ENCODE measurements at regions not wholly inside any gene's neighbourhood (a gene's known extent, or its start where the extent isn't known, plus 50 kb on each side); places are given as distances from the start of the nearest gene placed in this dataset.
A peak's percentile ranks its signal among the peaks of the same experiment; 100 is the strongest.

DNA sequence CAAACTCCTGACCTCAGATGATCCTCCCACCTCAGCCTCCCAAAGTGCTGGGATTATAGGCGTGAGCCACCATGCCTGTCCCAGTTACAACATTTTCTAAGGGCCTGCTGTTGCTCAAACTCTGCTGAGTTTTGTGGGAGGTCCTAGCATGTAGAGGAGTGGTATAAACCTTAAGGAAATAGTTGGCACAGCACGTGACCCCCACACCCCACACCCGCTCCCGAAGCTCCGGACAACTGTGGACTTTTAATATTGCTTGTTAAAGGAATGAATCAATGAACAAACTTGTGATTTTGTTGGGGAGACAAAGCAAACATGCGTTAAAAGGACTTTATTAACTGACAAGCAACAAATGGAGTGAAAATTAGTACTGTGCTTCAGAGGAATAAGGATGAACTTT is 137.8 kb upstream of the GATA6 start:
- ChIA-PET CTCF (no interaction called here), RAD21 (ENCODE audit: low non-redundant PET in 1 of 2, low total read pairs in 2 of 2, uncharacterized antibody in 2 of 2, unreplicated experiment in 2 of 2) (no interaction called here), POLR2A (no interaction called here)
- Histone ChIP-seq H3K4me2 (ENCODE audit: low read length) (peak overlapping the region; percentile 56), H3K9me2 (ENCODE audit: insufficient read depth) (no peaks in the 10 kb centered on the region), H3K9me3 (ENCODE audit: control insufficient read depth in 1 of 2, insufficient read depth in 1 of 2, low read depth in 1 of 2, low read length in 2 of 2) (no peaks in the 10 kb centered on the region), H3K4me3 (replicated peaks in 1 of 2; ENCODE audit: low read depth in 1 of 2, low read length in 2 of 2) (no peak overlapping the region), H3K27me3 (ENCODE audit: insufficient read depth, low read length) (no peaks in the 10 kb centered on the region), H3K27ac (ENCODE audit: low read depth, low read length) (no peak overlapping the region), H3K4me1 (ENCODE audit: control insufficient read depth in 1 of 2, insufficient read depth in 2 of 2, low read length in 2 of 2) (peaks cover 14 to 20% of the 10 kb centered on the region in 2 experiments), H2AFZ (ENCODE audit: low read depth, low read length, poor library complexity, severe bottlenecking) (peak overlapping the region; percentile 5), H4K20me1 (ENCODE audit: insufficient read depth) (no peaks in the 10 kb centered on the region), H3K9ac (ENCODE audit: low read length) (0 out of 2 replicates have a peak overlapping the region, but pooled peaks have one; percentile 4), H3K79me2 (ENCODE audit: insufficient read depth, low read length) (no peaks in the 10 kb centered on the region), H3K36me3 (ENCODE audit: control insufficient read depth in 1 of 2, insufficient read depth in 2 of 2, low read length in 2 of 2) (no peaks in the 10 kb centered on the region)
- intact Hi-C loops (cut with micrococcal nuclease): no loop called here
- TF ChIP-seq ZNF274 (IDR thresholded peaks at IDR 0.05; ENCODE audit: low read depth, low read length) (no peak), CBX3 (IDR thresholded peaks at IDR 0.05; ENCODE audit: low read depth) (no peak), POLR2A (IDR thresholded peaks at IDR 0.05; ENCODE audit: borderline replicate concordance, extremely low read depth, insufficient read depth, insufficient read length) (no peak), EZH2 (IDR thresholded peaks at IDR 0.05) (no peak), SIN3A (IDR thresholded peaks at IDR 0.05; ENCODE audit: low read depth) (no peak), EZH2phosphoT487 (IDR thresholded peaks at IDR 0.05; ENCODE audit: borderline replicate concordance) (no peak), TCF7L2 (IDR thresholded peaks at IDR 0.05; ENCODE audit: borderline replicate concordance, extremely low read depth, insufficient read depth, insufficient read length) (no peak), ELF1 (IDR thresholded peaks at IDR 0.05; ENCODE audit: borderline replicate concordance, low read depth) (no peak), RAD21 (IDR thresholded peaks at IDR 0.05; ENCODE audit: low read depth) (no peak), ZFX (IDR thresholded peaks at IDR 0.05) (no peak), SP1 (IDR thresholded peaks at IDR 0.05; ENCODE audit: low read depth) (no peak), YY1 (IDR thresholded peaks at IDR 0.05; ENCODE audit: extremely low read depth, insufficient replicate concordance, low read depth, low read length) (no peak)
- TF ChIP-seq, protein P1, sequence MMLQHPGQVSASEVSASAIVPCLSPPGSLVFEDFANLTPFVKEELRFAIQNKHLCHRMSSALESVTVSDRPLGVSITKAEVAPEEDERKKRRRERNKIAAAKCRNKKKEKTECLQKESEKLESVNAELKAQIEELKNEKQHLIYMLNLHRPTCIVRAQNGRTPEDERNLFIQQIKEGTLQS (IDR thresholded peaks at IDR 0.05): no peak
- TF ChIP-seq, protein P2, sequence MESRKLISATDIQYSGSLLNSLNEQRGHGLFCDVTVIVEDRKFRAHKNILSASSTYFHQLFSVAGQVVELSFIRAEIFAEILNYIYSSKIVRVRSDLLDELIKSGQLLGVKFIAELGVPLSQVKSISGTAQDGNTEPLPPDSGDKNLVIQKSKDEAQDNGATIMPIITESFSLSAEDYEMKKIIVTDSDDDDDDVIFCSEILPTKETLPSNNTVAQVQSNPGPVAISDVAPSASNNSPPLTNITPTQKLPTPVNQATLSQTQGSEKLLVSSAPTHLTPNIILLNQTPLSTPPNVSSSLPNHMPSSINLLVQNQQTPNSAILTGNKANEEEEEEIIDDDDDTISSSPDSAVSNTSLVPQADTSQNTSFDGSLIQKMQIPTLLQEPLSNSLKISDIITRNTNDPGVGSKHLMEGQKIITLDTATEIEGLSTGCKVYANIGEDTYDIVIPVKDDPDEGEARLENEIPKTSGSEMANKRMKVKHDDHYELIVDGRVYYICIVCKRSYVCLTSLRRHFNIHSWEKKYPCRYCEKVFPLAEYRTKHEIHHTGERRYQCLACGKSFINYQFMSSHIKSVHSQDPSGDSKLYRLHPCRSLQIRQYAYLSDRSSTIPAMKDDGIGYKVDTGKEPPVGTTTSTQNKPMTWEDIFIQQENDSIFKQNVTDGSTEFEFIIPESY (IDR thresholded peaks at IDR 0.05; ENCODE audit: extremely low read depth, insufficient replicate concordance, low read length): no peak
- TF ChIP-seq, protein P3, sequence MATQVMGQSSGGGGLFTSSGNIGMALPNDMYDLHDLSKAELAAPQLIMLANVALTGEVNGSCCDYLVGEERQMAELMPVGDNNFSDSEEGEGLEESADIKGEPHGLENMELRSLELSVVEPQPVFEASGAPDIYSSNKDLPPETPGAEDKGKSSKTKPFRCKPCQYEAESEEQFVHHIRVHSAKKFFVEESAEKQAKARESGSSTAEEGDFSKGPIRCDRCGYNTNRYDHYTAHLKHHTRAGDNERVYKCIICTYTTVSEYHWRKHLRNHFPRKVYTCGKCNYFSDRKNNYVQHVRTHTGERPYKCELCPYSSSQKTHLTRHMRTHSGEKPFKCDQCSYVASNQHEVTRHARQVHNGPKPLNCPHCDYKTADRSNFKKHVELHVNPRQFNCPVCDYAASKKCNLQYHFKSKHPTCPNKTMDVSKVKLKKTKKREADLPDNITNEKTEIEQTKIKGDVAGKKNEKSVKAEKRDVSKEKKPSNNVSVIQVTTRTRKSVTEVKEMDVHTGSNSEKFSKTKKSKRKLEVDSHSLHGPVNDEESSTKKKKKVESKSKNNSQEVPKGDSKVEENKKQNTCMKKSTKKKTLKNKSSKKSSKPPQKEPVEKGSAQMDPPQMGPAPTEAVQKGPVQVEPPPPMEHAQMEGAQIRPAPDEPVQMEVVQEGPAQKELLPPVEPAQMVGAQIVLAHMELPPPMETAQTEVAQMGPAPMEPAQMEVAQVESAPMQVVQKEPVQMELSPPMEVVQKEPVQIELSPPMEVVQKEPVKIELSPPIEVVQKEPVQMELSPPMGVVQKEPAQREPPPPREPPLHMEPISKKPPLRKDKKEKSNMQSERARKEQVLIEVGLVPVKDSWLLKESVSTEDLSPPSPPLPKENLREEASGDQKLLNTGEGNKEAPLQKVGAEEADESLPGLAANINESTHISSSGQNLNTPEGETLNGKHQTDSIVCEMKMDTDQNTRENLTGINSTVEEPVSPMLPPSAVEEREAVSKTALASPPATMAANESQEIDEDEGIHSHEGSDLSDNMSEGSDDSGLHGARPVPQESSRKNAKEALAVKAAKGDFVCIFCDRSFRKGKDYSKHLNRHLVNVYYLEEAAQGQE (IDR thresholded peaks at IDR 0.05; ENCODE audit: low read depth): no peak
- TF ChIP-seq, protein P4, sequence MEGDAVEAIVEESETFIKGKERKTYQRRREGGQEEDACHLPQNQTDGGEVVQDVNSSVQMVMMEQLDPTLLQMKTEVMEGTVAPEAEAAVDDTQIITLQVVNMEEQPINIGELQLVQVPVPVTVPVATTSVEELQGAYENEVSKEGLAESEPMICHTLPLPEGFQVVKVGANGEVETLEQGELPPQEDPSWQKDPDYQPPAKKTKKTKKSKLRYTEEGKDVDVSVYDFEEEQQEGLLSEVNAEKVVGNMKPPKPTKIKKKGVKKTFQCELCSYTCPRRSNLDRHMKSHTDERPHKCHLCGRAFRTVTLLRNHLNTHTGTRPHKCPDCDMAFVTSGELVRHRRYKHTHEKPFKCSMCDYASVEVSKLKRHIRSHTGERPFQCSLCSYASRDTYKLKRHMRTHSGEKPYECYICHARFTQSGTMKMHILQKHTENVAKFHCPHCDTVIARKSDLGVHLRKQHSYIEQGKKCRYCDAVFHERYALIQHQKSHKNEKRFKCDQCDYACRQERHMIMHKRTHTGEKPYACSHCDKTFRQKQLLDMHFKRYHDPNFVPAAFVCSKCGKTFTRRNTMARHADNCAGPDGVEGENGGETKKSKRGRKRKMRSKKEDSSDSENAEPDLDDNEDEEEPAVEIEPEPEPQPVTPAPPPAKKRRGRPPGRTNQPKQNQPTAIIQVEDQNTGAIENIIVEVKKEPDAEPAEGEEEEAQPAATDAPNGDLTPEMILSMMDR (IDR thresholded peaks at IDR 0.05 in 2 of 3, conservative IDR thresholded peaks at IDR 0.05 in 1 of 3; ENCODE audit: borderline replicate concordance in 1 of 3, insufficient read depth in 1 of 3, low read depth in 2 of 3, low read length in 2 of 3): no peak
- TF ChIP-seq, protein P5, sequence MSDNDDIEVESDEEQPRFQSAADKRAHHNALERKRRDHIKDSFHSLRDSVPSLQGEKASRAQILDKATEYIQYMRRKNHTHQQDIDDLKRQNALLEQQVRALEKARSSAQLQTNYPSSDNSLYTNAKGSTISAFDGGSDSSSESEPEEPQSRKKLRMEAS (IDR thresholded peaks at IDR 0.05): no peak
- ATAC-seq (no peak), DNase-seq (ENCODE audit: low read depth, low spot score) (no peak)
- BruUV-seq (replicated peaks): no TSS peak

Measured in HCT116 (cell line).